ENCODE measurements at regions not wholly inside any gene's neighbourhood (a gene's known extent, or its start where the extent isn't known, plus 50 kb on each side); places are given as distances from the start of the nearest gene placed in this dataset.

GRCh38 chr13:54394085-54394700 lies 1365.6 kb downstream of the OLFM4 start:
- TF ChIP-seq POLR2AphosphoS5 (IDR thresholded peaks at IDR 0.05; ENCODE audit: borderline replicate concordance, low read depth, low read length) (no peak), EZH2 (IDR thresholded peaks at IDR 0.05) (no peak)
